Hematopoietic multipotent progenitor cell treated with erythropoietin and hydrocortisone succinate and interleukin-3 and kit ligand, for 17 days (in vitro differentiated cells): ENCODE measurements at regions not wholly inside any gene's neighbourhood (a gene's known extent, or its start where the extent isn't known, plus 50 kb on each side); places are given as distances from the start of the nearest gene placed in this dataset.

Experiments used
- DNase-seq: peaks from one replicate; pipeline ENCODE4 v3.0.0-alpha.2; 2015; ENCODE audit warnings: low spot score

- no peak for DNase-seq
These were observed 509.7 kb upstream of the CLINT1 start for GRCh38 chr5:158368686-158369085.

GRCh38 chr5:158364367-158364766 is 505.4 kb upstream of the CLINT1 start:
- no peak for DNase-seq

- DNase-seq = no peak
These were observed 496.0 kb upstream of the CLINT1 start for GRCh38 chr5:158354958-158355357.

DNA sequence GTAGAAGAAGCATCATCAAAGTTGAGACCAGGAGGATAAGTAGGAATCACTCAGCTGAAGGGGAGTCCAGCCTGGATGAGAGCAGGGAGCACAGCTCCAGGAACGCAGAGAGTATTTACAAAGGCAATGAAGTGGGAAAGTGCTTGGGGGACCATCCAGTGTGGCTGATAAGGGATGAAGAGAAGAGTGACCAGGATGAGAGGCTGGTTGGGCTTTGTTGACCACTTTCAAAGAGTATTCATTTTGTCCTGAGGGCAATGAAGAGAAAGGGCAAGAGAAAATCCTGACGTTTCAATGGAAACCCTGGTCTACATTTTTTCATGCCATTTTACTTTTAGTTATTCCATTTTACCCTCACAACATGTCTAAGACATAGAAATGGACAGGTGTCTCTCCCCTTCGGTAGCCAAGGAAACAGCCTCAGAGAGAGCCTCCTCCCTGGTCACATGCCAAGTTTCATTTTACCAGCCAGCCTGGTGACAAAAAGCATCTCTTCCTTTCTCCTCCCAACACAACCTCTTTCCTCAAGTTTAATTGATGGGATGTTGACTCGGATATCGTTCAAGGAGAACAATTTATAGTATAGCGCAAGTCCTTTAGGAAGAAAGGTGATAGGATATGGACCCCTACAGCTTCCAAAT is 492.7 kb upstream of the CLINT1 start:
- no peak for DNase-seq

GRCh38 chr5:158349987-158350386 is 491.0 kb upstream of the CLINT1 start:
- DNase-seq = no peak

DNA sequence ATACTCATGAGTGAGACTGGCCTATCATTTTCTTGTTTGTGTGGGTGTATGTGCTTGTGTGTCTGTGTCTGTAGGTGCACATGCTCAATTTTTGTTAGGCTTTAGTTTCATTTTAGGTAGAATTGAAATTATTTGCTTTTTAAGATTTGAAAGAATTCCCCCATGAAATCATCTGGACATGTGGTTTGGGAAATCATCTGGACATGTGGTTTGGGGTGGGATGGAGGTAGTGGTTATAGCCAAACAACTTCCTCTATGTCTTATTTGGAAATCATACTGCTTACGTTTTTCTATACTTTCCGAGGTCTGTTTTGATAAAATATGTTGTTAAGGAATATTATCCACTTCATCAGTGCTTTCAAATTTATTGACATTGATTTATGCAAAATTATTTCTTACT is 485.4 kb upstream of the CLINT1 start:
- no peak for DNase-seq

- DNase-seq = no peak
These were observed 481.7 kb upstream of the CLINT1 start for GRCh38 chr5:158340608-158341007.

GRCh38 chr5:158326256-158326655 is 467.3 kb upstream of the CLINT1 start:
- DNase-seq = no peak

DNA sequence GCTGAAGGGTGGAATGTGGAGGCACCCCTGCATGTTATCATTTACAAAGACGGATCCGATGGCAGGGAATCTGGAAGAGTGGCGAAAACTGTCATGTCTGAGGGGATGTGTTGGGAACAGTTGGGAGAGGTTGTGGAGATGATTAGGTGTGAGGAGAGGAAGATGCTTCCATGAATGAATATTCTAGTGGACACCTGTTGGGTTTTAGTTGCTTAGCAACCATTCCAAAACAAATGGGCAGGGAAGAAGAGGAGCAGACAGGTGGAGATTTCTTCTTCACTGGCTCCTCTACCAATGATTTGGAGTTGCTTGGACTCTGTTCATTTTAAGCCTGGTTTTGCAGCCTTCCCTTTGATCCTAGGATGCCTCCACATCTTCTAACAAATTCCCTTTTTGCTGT is 465.3 kb upstream of the CLINT1 start:
- DNase-seq = no peak

GRCh38 chr5:158322620-158323019 is 463.7 kb upstream of the CLINT1 start:
- no peak for DNase-seq

DNA sequence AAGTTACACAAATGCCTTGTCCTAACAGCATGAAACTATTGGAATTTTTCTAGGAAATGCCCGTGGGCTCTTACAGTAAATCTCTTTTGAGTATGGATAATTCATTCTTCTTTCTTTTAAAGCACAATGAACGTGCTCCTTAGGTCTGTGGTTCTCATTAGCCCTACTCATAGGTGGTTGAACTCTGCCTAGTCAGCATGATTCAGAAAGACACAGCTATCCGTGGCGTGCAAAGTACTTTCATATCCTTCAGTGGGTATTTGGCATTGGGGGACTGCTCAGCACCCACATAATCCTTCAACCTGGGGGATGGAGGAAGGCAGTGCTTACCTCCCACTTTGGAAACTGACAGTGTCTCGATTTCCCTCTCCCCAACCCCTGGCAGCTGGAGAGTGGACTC is 462.0 kb upstream of the CLINT1 start:
- DNase-seq = no peak

DNA sequence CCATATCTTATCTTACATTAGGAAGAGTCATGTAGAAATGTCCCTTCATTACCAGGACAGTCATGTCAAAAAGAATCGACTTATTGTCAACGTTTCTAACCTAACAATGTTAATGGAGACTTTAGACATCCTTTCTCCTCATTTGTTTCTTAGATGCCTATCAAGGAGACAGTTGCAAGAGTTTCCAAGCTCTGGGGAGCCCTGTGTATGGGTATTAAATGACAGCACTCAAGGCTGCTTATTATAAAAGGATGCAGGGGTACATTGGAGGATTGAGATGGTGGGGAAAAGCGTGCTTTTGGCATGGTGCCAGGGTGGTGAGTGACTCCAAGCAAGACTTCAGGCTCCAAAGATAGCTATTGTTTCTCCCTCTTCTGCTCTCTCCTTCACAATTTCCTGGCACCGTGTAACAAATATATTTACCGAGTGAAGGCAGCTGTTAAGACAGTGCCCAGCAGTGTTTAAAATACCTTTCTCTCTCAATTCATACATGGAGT is 461.3 kb upstream of the CLINT1 start:
- no peak for DNase-seq

- no peak for DNase-seq
These were observed 458.6 kb upstream of the CLINT1 start for GRCh38 chr5:158317507-158317906.

- DNase-seq = no peak
These were observed 455.0 kb upstream of the CLINT1 start for GRCh38 chr5:158313733-158314464.

GRCh38 chr5:158313027-158313732 is 454.2 kb upstream of the CLINT1 start:
- no peak for DNase-seq

GRCh38 chr5:158309088-158309807 is 450.3 kb upstream of the CLINT1 start:
- DNase-seq = no peak

DNA sequence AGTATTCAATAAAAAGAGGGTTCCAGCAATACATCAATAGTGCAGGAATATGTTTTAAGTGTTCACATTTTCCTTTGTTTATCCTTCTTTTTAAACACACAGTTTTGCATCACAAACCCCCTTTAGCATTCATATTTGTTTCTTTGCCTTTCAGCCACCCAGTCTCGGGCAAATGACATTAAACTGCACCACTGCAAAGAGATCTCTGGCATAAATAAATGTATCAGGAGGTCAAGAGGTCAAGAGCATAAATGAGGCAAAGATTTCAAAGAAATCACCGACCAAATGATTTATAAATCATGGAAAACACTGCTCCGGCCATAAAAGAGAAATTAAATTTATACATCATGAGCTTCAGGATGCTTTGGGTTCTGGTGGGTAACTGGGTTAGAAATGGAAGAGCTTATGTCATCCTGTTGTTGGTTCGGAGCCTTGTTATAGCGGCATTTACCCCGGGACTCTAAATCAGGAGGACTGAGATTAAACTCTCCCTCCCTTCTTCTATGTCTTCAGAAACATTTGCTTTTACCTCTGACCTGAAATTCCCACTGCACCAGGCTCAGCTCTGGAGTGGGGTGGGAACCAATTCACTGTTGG is 449.6 kb upstream of the CLINT1 start:
- no peak for DNase-seq

DNA sequence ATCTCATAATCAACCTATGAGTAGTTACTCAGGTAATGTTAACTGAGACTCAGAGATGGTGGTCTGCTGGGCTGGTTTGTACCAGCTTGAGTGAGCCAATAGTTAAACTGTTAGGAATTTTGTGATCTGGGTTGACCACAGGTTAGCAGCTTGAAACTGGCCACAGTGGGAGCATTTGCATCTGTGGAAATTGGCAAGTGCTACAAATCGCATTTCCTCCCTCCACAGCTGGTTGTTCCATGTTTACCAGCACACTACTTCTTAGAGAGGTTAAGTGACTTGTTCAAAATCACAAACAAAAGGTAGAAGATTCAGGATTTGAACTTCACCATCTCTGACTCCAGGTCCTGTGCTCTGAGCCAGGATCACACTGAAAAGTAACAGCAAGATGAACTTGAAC is 446.9 kb upstream of the CLINT1 start:
- DNase-seq = no peak

DNA sequence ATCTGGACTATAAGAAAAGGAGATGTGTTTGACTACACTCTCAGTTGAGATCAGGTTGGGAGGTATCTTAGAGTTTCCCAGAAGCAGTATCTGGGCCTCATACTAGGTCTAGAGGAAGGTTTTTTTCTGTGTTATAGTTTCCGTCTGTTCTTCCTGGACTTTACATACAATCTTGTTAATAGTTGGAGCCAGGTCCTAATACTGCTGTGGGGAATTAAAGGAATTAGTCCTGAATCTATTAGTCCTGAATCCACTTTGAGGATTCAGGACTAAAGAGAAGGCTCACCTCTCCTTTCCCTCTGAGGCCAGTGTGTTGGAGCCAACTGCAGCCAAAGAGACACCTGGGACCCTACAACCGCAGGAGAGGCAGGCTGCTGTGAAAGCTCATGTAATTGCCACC is 445.7 kb upstream of the CLINT1 start:
- no peak for DNase-seq

GRCh38 chr5:158303883-158304282 is 444.9 kb upstream of the CLINT1 start:
- no peak for DNase-seq

- DNase-seq = no peak
These were observed 444.3 kb upstream of the CLINT1 start for GRCh38 chr5:158303275-158303674.

DNA sequence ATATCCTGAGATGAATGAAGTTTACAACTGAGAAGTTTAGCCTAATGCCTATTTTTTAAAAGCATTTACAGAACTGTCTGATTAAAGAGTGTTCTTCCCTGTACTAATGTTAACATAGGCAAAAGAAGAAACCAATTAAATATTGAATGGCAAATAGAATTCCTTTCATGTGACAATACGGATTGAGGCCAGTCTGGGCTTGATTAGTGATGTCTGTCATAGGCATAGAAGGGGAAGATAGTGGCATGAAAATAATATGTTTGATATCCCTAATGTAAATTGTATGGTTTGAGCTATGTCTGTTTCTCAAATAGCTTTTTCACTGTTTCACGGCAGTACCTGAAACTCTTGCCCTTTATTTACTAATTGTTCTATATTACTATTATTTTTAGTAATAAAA is 443.1 kb upstream of the CLINT1 start:
- DNase-seq = no peak
